Activated CD8-positive, alpha-beta T cell treated with anti-CD3 and anti-CD28 coated beads for 36 hours (primary cell): ENCODE measurements at regions not wholly inside any gene's neighbourhood (a gene's known extent, or its start where the extent isn't known, plus 50 kb on each side); places are given as distances from the start of the nearest gene placed in this dataset.

Experiments
- ATAC-seq: fragments of 200-7000 bp; cut with Tn5 transposase; one replicate; pipeline ENCODE4 v1.10.0; 2021; ENCODE audit warnings: mild to moderate bottlenecking, moderate library complexity
- CTCF ChIA-PET: fragments of 350-600 bp; sonication (Branson Sonifier 250); formaldehyde crosslinking; loops from one replicate; lab custom pipeline; 2021; ENCODE audit warnings: antibody characterized with exemption; lab: Charles Lee
- POLR2A ChIA-PET: fragments of 350-600 bp; sonication (Branson Sonifier 250); formaldehyde crosslinking; loops from one replicate; lab custom pipeline; 2021; ENCODE audit warnings: antibody characterized with exemption; lab: Charles Lee
- DNase-seq: peaks from one replicate; pipeline ENCODE4 v3.0.0-alpha.2; 2020
- H3K27ac Mint-ChIP-seq: one replicate; pipeline ENCODE4 v1.8.0; 2021; ENCODE audit warnings: mild to moderate bottlenecking, mixed read lengths
- H3K27me3 Mint-ChIP-seq: one replicate; pipeline ENCODE4 v1.8.0; 2021; ENCODE audit warnings: mixed read lengths
- H3K36me3 Mint-ChIP-seq: one replicate; pipeline ENCODE4 v1.8.0; 2021; ENCODE audit warnings: low read depth, mixed read lengths
- H3K4me1 Mint-ChIP-seq: one replicate; pipeline ENCODE4 v1.8.0; 2021; ENCODE audit warnings: low read depth, mixed read lengths
- H3K4me3 Mint-ChIP-seq: one replicate; pipeline ENCODE4 v1.8.0; 2021; ENCODE audit warnings: mild to moderate bottlenecking, moderate library complexity, mixed read lengths
- H3K9me3 Mint-ChIP-seq: one replicate; pipeline ENCODE4 v1.8.0; 2021; ENCODE audit warnings: mixed read lengths
- CTCF ChIP-seq: fragments of 200-600 bp; IDR thresholded peaks from one replicate; pipeline ENCODE4 v1.8.0; 2022; ENCODE audit warnings: antibody characterized with exemption, mild to moderate bottlenecking
- intact Hi-C: fragments of 100-400 bp; cut with micrococcal nuclease; formaldehyde crosslinking; loops from one replicate; pipeline ENCODE4 v1.10.0; 2022

GRCh38 chr3:82265747-82266146 is 504.3 kb upstream of the GBE1 start:
- no peak for ATAC-seq

GRCh38 chr3:82262193-82262592 is 500.7 kb upstream of the GBE1 start:
- ChIA-PET CTCF (no interaction called here), POLR2A (no interaction called here)
- ATAC-seq = no peak
- no peak for TF ChIP-seq CTCF
- H3K9me3 Mint-ChIP-seq = peaks cover 4% of the 10 kb centered on the region
- no peaks in the 10 kb centered on the region for H3K36me3 Mint-ChIP-seq
- no peak overlapping the region for H3K27ac Mint-ChIP-seq
- H3K27me3 Mint-ChIP-seq = no peaks in the 10 kb centered on the region
- H3K4me3 Mint-ChIP-seq = no peak overlapping the region
- H3K4me1 Mint-ChIP-seq = no peaks in the 10 kb centered on the region
- DNase-seq = no peak
- intact Hi-C loops = no loop called here

More at GRCh38 chr3:82265747-82266146, 504.3 kb upstream of the GBE1 start:
- CTCF ChIA-PET = no interaction called here
- intact Hi-C loops = no loop called here
- POLR2A ChIA-PET = no interaction called here
- Mint-ChIP-seq H3K9me3 (peaks cover 8% of the 10 kb centered on the region), H3K27ac (no peak overlapping the region), H3K4me3 (no peak overlapping the region), H3K36me3 (no peaks in the 10 kb centered on the region), H3K4me1 (no peaks in the 10 kb centered on the region), H3K27me3 (no peaks in the 10 kb centered on the region)
- no peak for DNase-seq
- no peak for TF ChIP-seq CTCF

GRCh38 chr3:82261637-82262036 is 500.2 kb upstream of the GBE1 start:
- H3K36me3 Mint-ChIP-seq = no peaks in the 10 kb centered on the region
- intact Hi-C loops = no loop called here
- POLR2A ChIA-PET = no interaction called here
- H3K4me1 Mint-ChIP-seq = no peaks in the 10 kb centered on the region
- no peak for TF ChIP-seq CTCF
- no peak for ATAC-seq
- peaks cover 4% of the 10 kb centered on the region for H3K9me3 Mint-ChIP-seq
- no peaks in the 10 kb centered on the region for H3K27me3 Mint-ChIP-seq
- no peak overlapping the region for H3K4me3 Mint-ChIP-seq
- no peak for DNase-seq
- CTCF ChIA-PET = no interaction called here
- no peak overlapping the region for H3K27ac Mint-ChIP-seq

GRCh38 chr3:82261013-82261412 is 499.6 kb upstream of the GBE1 start:
- no peak for TF ChIP-seq CTCF
- Mint-ChIP-seq H3K27ac (no peak overlapping the region), H3K4me1 (no peaks in the 10 kb centered on the region), H3K9me3 (peaks cover 4% of the 10 kb centered on the region), H3K27me3 (no peaks in the 10 kb centered on the region), H3K36me3 (no peaks in the 10 kb centered on the region), H3K4me3 (no peak overlapping the region)
- CTCF ChIA-PET = no interaction called here
- intact Hi-C loops = no loop called here
- ATAC-seq (no peak), DNase-seq (no peak)
- POLR2A ChIA-PET = no interaction called here

GRCh38 chr3:82259994-82260393 is 498.5 kb upstream of the GBE1 start:
- Mint-ChIP-seq H3K27ac (no peak overlapping the region), H3K36me3 (no peaks in the 10 kb centered on the region), H3K4me3 (no peak overlapping the region), H3K27me3 (no peaks in the 10 kb centered on the region), H3K4me1 (no peaks in the 10 kb centered on the region), H3K9me3 (peaks cover 4% of the 10 kb centered on the region)
- ChIA-PET POLR2A (no interaction called here), CTCF (no interaction called here)
- no peak for TF ChIP-seq CTCF
- no peak for DNase-seq
- intact Hi-C loops = no loop called here
- no peak for ATAC-seq
